Keratinocyte (primary cell): ENCODE measurements at regions not wholly inside any gene's neighbourhood (a gene's known extent, or its start where the extent isn't known, plus 50 kb on each side); places are given as distances from the start of the nearest gene placed in this dataset.

Experiments
- CTCF ChIP-seq, 3 experiments: IDR thresholded peaks in 1 of 3; conservative IDR thresholded peaks in 1 of 3; optimal IDR thresholded peaks in 1 of 3; 2 replicates in 2 of 3; 3 replicates in 1 of 3; pipeline versions ENCODE3 to v1.5.1; 2011; ENCODE audit warnings: low read length in 3 of 3, mild to moderate bottlenecking in 3 of 3, moderate library complexity in 2 of 3, control low read depth in 1 of 3, inconsistent platforms in 1 of 3; ENCODE audit not compliant: insufficient read depth in 2 of 3; ENCODE audit errors: extremely low read depth in 1 of 3
- EZH2 ChIP-seq: IDR thresholded peaks from one replicate; pipeline ENCODE4 v1.6.1; 2012; ENCODE audit warnings: inconsistent platforms, mild to moderate bottlenecking, low read length, moderate library complexity

- TF ChIP-seq CTCF (optimal IDR thresholded peaks at IDR 0.05 in 1 of 3, IDR thresholded peaks at IDR 0.05 in 1 of 3, conservative IDR thresholded peaks at IDR 0.05 in 1 of 3; ENCODE audit: extremely low read depth in 1 of 3, insufficient read depth in 2 of 3, low read length in 3 of 3) (no peak), EZH2 (no peak)
Observed at GRCh38 chr6:14985366-14985765, 260.5 kb upstream of the JARID2 start.
